B cell (primary cell): ENCODE measurements at regions not wholly inside any gene's neighbourhood (a gene's known extent, or its start where the extent isn't known, plus 50 kb on each side); places are given as distances from the start of the nearest gene placed in this dataset.

Experiments used
- ATAC-seq: fragments of 200-7000 bp; cut with Tn5 transposase; one replicate; pipeline ENCODE4 v1.10.0; 2021; ENCODE audit warnings: low read depth, mild to moderate bottlenecking, moderate number of reproducible peaks, moderate library complexity
- CTCF ChIA-PET: fragments of 350-600 bp; sonication (Branson Sonifier 250); formaldehyde crosslinking; loops from one replicate; lab custom pipeline; 2021; ENCODE audit warnings: antibody characterized with exemption, inconsistent platforms; lab: Charles Lee
- POLR2A ChIA-PET: fragments of 350-600 bp; sonication (Branson Sonifier 250); formaldehyde crosslinking; loops from one replicate; lab custom pipeline; 2021; ENCODE audit warnings: antibody characterized with exemption; lab: Charles Lee
- DNase-seq: peaks from one replicate; pipeline ENCODE4 v3.0.0; 2013
- H2AFZ ChIP-seq: 2 replicates; pipeline ENCODE4 v1.6.1; 2012; ENCODE audit warnings: mild to moderate bottlenecking, low read depth, low read length; ENCODE audit not compliant: insufficient read depth, poor library complexity, severe bottlenecking
- H3K27ac ChIP-seq, 2 donors: 1 replicate in 1 of 2; 2 replicates in 1 of 2; pipeline ENCODE4 v1.5.1; 2012 to 2013; ENCODE audit warnings: low read length in 2 of 2, mild to moderate bottlenecking in 2 of 2, moderate library complexity in 1 of 2
- H3K27me3 ChIP-seq, 4 experiments: fragments of 200-600 bp in 1 of 4; sonication (generic) in 1 of 4; replicated peaks in 1 of 4; 1 replicate in 2 of 4; 2 replicates in 2 of 4; pipeline versions ENCODE4 v1.6.1 to v1.7.0; 2013 to 2016; ENCODE audit warnings: low read length in 3 of 4, mild to moderate bottlenecking in 2 of 4, mixed read lengths in 1 of 4, moderate library complexity in 1 of 4; ENCODE audit not compliant: insufficient read depth in 4 of 4, control insufficient read depth in 3 of 4; ENCODE audit errors: control extremely low read depth in 1 of 4
- H3K36me3 ChIP-seq, 2 experiments: replicated peaks in 1 of 2; 1 replicate in 1 of 2; 2 replicates in 1 of 2; pipeline versions ENCODE4 v1.6.1 to v1.7.1; 2013; ENCODE audit warnings: low read length in 1 of 2; ENCODE audit not compliant: insufficient read depth in 2 of 2, control insufficient read depth in 1 of 2; ENCODE audit errors: control extremely low read depth in 1 of 2, extremely low read depth in 1 of 2
- H3K4me1 ChIP-seq, 2 donors: fragments of 200-600 bp in 1 of 2; sonication (generic) in 1 of 2; 1 replicate in 1 of 2; 2 replicates in 1 of 2; pipeline versions ENCODE4 v1.5.1 to v1.6.1; 2013 to 2017; ENCODE audit warnings: low read length in 2 of 2; ENCODE audit not compliant: control insufficient read depth in 2 of 2, insufficient read depth in 2 of 2
- H3K4me2 ChIP-seq: replicated peaks from 2 replicates; pipeline ENCODE3; 2012; ENCODE audit warnings: mild to moderate bottlenecking, low read depth, low read length; ENCODE audit not compliant: poor library complexity, severe bottlenecking
- H3K4me3 ChIP-seq, 5 experiments: fragments of 200-600 bp in 1 of 5; sonication (generic) in 1 of 5; 1 replicate in 3 of 5; 2 replicates in 2 of 5; pipeline versions ENCODE4 v1.5.1 to v1.7.0; 2011 to 2016; ENCODE audit warnings: low read length in 4 of 5, mild to moderate bottlenecking in 4 of 5, low read depth in 2 of 5, control low read depth in 1 of 5, moderate library complexity in 1 of 5; ENCODE audit not compliant: insufficient read depth in 1 of 5; ENCODE audit errors: control extremely low read depth in 1 of 5, extremely low read depth in 1 of 5
- H3K79me2 ChIP-seq: fragments of 200-600 bp; sonication (generic); one replicate; pipeline ENCODE4 v1.6.0; 2016; ENCODE audit warnings: low read length; ENCODE audit not compliant: control insufficient read depth, insufficient read depth
- H3K9ac ChIP-seq: fragments of 200-600 bp; sonication (generic); 2 replicates; pipeline ENCODE4 v1.6.1; 2017; ENCODE audit warnings: mild to moderate bottlenecking, low read length, moderate library complexity
- H3K9me3 ChIP-seq, 3 donors: one replicate each; pipeline versions ENCODE4 v1.6.1 to v1.7.1; 2013; ENCODE audit warnings: low read length in 2 of 3; ENCODE audit not compliant: control insufficient read depth in 2 of 3, insufficient read depth in 1 of 3; ENCODE audit errors: control extremely low read depth in 1 of 3
- H4K20me1 ChIP-seq: 2 replicates; pipeline ENCODE4 v1.6.0; 2012; ENCODE audit warnings: mild to moderate bottlenecking, low read length; ENCODE audit not compliant: insufficient read depth, control insufficient read depth, poor library complexity, severe bottlenecking
- H3K27ac Mint-ChIP-seq: one replicate; pipeline ENCODE4 v1.8.0; 2021; ENCODE audit warnings: mixed read lengths
- H3K27me3 Mint-ChIP-seq: one replicate; pipeline ENCODE4 v1.8.0; 2021; ENCODE audit warnings: mixed read lengths
- H3K4me1 Mint-ChIP-seq: one replicate; pipeline ENCODE4 v1.8.0; 2021; ENCODE audit warnings: mixed read lengths
- H3K4me3 Mint-ChIP-seq: one replicate; pipeline ENCODE4 v1.8.0; 2021; ENCODE audit warnings: mixed read lengths
- H3K9me3 Mint-ChIP-seq: one replicate; pipeline ENCODE4 v1.8.0; 2022; ENCODE audit warnings: mixed read lengths; ENCODE audit not compliant: insufficient read depth
- EZH2 ChIP-seq: IDR thresholded peaks from 2 replicates; pipeline ENCODE4 v1.6.1; 2012; ENCODE audit warnings: borderline replicate concordance, low read depth, mild to moderate bottlenecking, moderate library complexity, low read length; ENCODE audit not compliant: insufficient read depth, poor library complexity, severe bottlenecking
- WGBS: methylation state at CpG from one replicate; pipeline ENCODE4 v1.1.5; 2013; ENCODE audit warnings: missing lambda C conversion rate; ENCODE audit not compliant: insufficient coverage; 5-methylcytosine and 5-hydroxymethylcytosine counted together
- intact Hi-C: fragments of 100-400 bp; cut with micrococcal nuclease; formaldehyde crosslinking; loops from one replicate; pipeline ENCODE4 v1.10.0; 2022
- TF ChIP-seq, protein P1 (sequence below): fragments of 200-600 bp; IDR thresholded peaks from one replicate; pipeline ENCODE4 v1.8.0; 2022; ENCODE audit warnings: antibody characterized with exemption, mild to moderate bottlenecking

DNA sequence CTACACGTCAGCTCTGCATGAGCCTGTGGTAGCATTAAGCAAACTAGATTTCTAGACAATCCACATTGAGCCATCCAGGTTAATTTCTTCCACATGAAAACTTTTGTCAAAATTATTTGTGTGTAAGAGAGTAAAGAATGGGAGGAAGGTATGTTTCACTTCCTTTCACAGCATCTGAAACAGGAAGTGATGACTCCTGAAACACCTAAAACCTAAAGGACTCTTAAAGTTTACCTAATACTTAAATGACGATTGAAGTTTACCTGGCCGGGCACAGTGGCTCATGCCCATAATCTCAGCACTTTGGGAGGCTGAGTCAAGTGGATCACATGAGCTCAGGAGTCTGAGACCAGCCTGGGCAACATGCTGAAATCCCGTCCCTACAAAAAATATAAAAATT is 223.8 kb downstream of the CEMIP2 start:
- H3K27ac Mint-ChIP-seq, result no peak overlapping the region
- H3K4me3 ChIP-seq, result no peak overlapping the region
- no peak overlapping the region for H3K9ac ChIP-seq
- intact Hi-C loops, result no loop called here
- ChIA-PET CTCF (no interaction called here), POLR2A (no interaction called here)
- H3K36me3 ChIP-seq, result no peaks in the 10 kb centered on the region
- TF ChIP-seq EZH2, result no peak
- TF ChIP-seq, protein P1, sequence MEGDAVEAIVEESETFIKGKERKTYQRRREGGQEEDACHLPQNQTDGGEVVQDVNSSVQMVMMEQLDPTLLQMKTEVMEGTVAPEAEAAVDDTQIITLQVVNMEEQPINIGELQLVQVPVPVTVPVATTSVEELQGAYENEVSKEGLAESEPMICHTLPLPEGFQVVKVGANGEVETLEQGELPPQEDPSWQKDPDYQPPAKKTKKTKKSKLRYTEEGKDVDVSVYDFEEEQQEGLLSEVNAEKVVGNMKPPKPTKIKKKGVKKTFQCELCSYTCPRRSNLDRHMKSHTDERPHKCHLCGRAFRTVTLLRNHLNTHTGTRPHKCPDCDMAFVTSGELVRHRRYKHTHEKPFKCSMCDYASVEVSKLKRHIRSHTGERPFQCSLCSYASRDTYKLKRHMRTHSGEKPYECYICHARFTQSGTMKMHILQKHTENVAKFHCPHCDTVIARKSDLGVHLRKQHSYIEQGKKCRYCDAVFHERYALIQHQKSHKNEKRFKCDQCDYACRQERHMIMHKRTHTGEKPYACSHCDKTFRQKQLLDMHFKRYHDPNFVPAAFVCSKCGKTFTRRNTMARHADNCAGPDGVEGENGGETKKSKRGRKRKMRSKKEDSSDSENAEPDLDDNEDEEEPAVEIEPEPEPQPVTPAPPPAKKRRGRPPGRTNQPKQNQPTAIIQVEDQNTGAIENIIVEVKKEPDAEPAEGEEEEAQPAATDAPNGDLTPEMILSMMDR, result no peak
- WGBS, result 22% methylated on average over 2 of the region's 4 CpGs
- peaks cover 0 to 3% (median 0%) of the 10 kb centered on the region in 4 experiments for H3K27me3 ChIP-seq
- H3K4me3 Mint-ChIP-seq, result no peak overlapping the region
- no peaks in the 10 kb centered on the region for H3K9me3 ChIP-seq
- no peaks in the 10 kb centered on the region for H3K79me2 ChIP-seq
- peaks cover 10% of the 10 kb centered on the region for H3K27me3 Mint-ChIP-seq
- no peak overlapping the region for H2AFZ ChIP-seq
- H3K27ac ChIP-seq, result no peak overlapping the region
- H3K4me1 Mint-ChIP-seq, result peaks cover 26% of the 10 kb centered on the region
- no peaks in the 10 kb centered on the region for H4K20me1 ChIP-seq
- ATAC-seq (no peak), DNase-seq (peak; percentile 44)
- peak overlapping the region; percentile 42 for H3K4me2 ChIP-seq
- H3K4me1 ChIP-seq, result peaks cover 21 to 22% of the 10 kb centered on the region in 2 donors
- H3K9me3 Mint-ChIP-seq, result no peaks in the 10 kb centered on the region

DNA sequence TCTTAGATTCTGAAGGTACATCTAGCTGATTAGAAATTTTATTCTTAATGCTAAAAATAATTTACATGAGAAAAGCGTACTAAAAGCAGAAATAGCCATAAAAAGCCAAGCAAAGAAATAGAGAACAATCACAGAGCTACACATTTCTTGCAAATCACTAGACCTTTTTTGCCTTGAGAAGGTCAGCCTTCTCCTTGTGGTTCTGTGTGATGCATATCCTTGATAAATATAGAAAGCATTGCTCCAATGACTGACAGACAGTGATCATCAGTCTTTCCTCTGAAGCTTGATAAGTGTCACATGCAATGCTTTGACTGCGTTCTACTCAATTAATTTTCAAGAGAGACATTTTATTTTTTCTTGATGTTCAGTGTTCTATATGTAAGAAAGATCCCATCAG is 226.9 kb downstream of the CEMIP2 start:
- intact Hi-C loops, result no loop called here
- DNase-seq, result no peak
- no peak overlapping the region for H3K27ac ChIP-seq
- Mint-ChIP-seq H3K4me3 (no peak overlapping the region), H3K4me1 (peaks cover 13% of the 10 kb centered on the region), H3K27ac (no peak overlapping the region), H3K27me3 (peaks cover 16% of the 10 kb centered on the region), H3K9me3 (no peaks in the 10 kb centered on the region)
- H3K79me2 ChIP-seq, result no peaks in the 10 kb centered on the region
- peaks cover 10% of the 10 kb centered on the region in 2 donors for H3K4me1 ChIP-seq
- peaks cover 0 to 4% (median 2%) of the 10 kb centered on the region in 4 experiments for H3K27me3 ChIP-seq
- no peaks in the 10 kb centered on the region for H4K20me1 ChIP-seq
- H3K4me3 ChIP-seq, result no peak overlapping the region
- H3K36me3 ChIP-seq, result no peaks in the 10 kb centered on the region
- POLR2A ChIA-PET, result no interaction called here
- no peak overlapping the region for H2AFZ ChIP-seq
- H3K9me3 ChIP-seq, result no peaks in the 10 kb centered on the region
- no peak overlapping the region for H3K9ac ChIP-seq
- H3K4me2 ChIP-seq, result no peak overlapping the region
- CTCF ChIA-PET, result interaction anchor here (0.6 kb wide), 1 partner anchor 483 kb away, joined by 5 read pairs; no protein-coding TSS in a partner anchor
- no CpG with 5 or more reads among the region's 2 CpGs for WGBS
- no peak for ATAC-seq
- TF ChIP-seq, protein P1, result no peak
- TF ChIP-seq EZH2, result no peak
